Panc1 (cell line): ENCODE measurements at regions not wholly inside any gene's neighbourhood (a gene's known extent, or its start where the extent isn't known, plus 50 kb on each side); places are given as distances from the start of the nearest gene placed in this dataset.

Experiments
- ATAC-seq: fragments of 200-7000 bp; cut with Tn5 transposase; 2 replicates; pipeline ENCODE4 v1.9.1; 2020; ENCODE audit warnings: mild to moderate bottlenecking, moderate library complexity
- BruUV-seq: library from RNA; stranded (reverse); fragments of 400-500 nt; replicated peaks from 2 replicates; lab custom pipeline; 2021; lab: Mats Ljungman, UMichigan
- CTCF ChIA-PET: fragments of 300-600 bp; sonication (Branson Sonifier 250); formaldehyde crosslinking; loops from one replicate; lab custom pipeline; 2022; ENCODE audit warnings: antibody characterized with exemption; lab: Charles Lee
- POLR2A ChIA-PET: fragments of 300-600 bp; sonication (Branson Sonifier 250); formaldehyde crosslinking; loops from one replicate; lab custom pipeline; 2022; ENCODE audit warnings: antibody characterized with exemption; lab: Charles Lee
- DNase-seq: peaks from one replicate; pipeline ENCODE4 v3.0.0-alpha.2; 2010; ENCODE audit warnings: low read depth, low spot score
- H3K27ac ChIP-seq: 2 replicates; pipeline ENCODE4 v1.5.1; 2011; ENCODE audit warnings: mild to moderate bottlenecking, low read length, inconsistent platforms
- H3K27me3 ChIP-seq: fragments of 200-500 bp; sonication (Bioruptor generic); 2 replicates; pipeline ENCODE4 v1.6.0; 2014; ENCODE audit warnings: low read length, inconsistent platforms; ENCODE audit not compliant: control insufficient read depth, insufficient read depth
- H3K36me3 ChIP-seq: fragments of 200-500 bp; sonication (Bioruptor generic); 2 replicates; pipeline ENCODE4 v1.5.1; 2014; ENCODE audit warnings: inconsistent platforms, mild to moderate bottlenecking, low read length, moderate library complexity; ENCODE audit not compliant: control insufficient read depth, insufficient read depth
- H3K4me1 ChIP-seq: 2 replicates; pipeline ENCODE4 v1.5.1; 2011; ENCODE audit warnings: inconsistent platforms, mild to moderate bottlenecking, low read length, moderate library complexity; ENCODE audit not compliant: control insufficient read depth, insufficient read depth
- H3K4me3 ChIP-seq, 2 experiments: 2 replicates each; pipeline ENCODE4 v1.5.1; 2011 to 2012; ENCODE audit warnings: low read depth in 2 of 2, low read length in 2 of 2, mild to moderate bottlenecking in 2 of 2, inconsistent platforms in 1 of 2, moderate library complexity in 1 of 2
- H3K9me3 ChIP-seq: fragments of 200-500 bp; sonication (Bioruptor generic); 2 replicates; pipeline ENCODE4 v1.5.1; 2014; ENCODE audit warnings: low read depth, mild to moderate bottlenecking, inconsistent platforms, low read length, moderate library complexity; ENCODE audit not compliant: control insufficient read depth, insufficient read depth
- CTCF ChIP-seq: fragments of 450-650 bp; IDR thresholded peaks from 2 replicates; pipeline ENCODE4 v1.5.1; 2017; ENCODE audit warnings: mild to moderate bottlenecking
- POLR2AphosphoS5 ChIP-seq: IDR thresholded peaks from 2 replicates; pipeline ENCODE4 v1.6.1; 2012; ENCODE audit warnings: mild to moderate bottlenecking, low read depth, low read length, moderate library complexity
- REST ChIP-seq, 2 experiments: IDR thresholded peaks; 2 replicates each; pipeline ENCODE4 v1.6.1; 2011 to 2012; ENCODE audit warnings: low read depth in 2 of 2, control low read depth in 1 of 2, low read length in 1 of 2, mild to moderate bottlenecking in 1 of 2, moderate library complexity in 1 of 2; ENCODE audit not compliant: insufficient read depth in 1 of 2
- SIN3A ChIP-seq: IDR thresholded peaks from 2 replicates; pipeline ENCODE4 v1.6.1; 2012; ENCODE audit warnings: low read depth, mild to moderate bottlenecking, low read length, moderate library complexity, borderline replicate concordance; ENCODE audit not compliant: insufficient read depth
- TCF7L2 ChIP-seq: IDR thresholded peaks from 2 replicates; pipeline ENCODE4 v1.6.1; 2011; ENCODE audit warnings: mild to moderate bottlenecking, low read depth, low read length, inconsistent platforms
- in situ Hi-C: cut with HindIII; loops from 2 replicates; pipeline ENCODE4 v1.10.0; 2016; ENCODE audit warnings: low sequenced_read_pairs, low pct_unique_long_range_greater_than_20kb
- intact Hi-C: fragments of 100-400 bp; cut with micrococcal nuclease; formaldehyde crosslinking; loops from one replicate; pipeline ENCODE4 v1.10.0; 2022; ENCODE audit not compliant: unreplicated experiment

- in situ Hi-C loops = no loop called here
- TF ChIP-seq CTCF (no peak), SIN3A (no peak), TCF7L2 (no peak), REST (IDR thresholded peaks at IDR 0.05; ENCODE audit: insufficient read depth in 1 of 2, low read depth in 2 of 2, low read length in 1 of 2) (no peak), POLR2AphosphoS5 (no peak)
- intact Hi-C loops = no loop called here
- H3K9me3 ChIP-seq = no peaks in the 10 kb centered on the region
- DNase-seq = no peak
- H3K27ac ChIP-seq = no peak overlapping the region
- BruUV-seq = no TSS peak
- no peaks in the 10 kb centered on the region for H3K27me3 ChIP-seq
- H3K36me3 ChIP-seq = no peaks in the 10 kb centered on the region
- H3K4me3 ChIP-seq = no peak overlapping the region
- ChIA-PET CTCF (no interaction called here), POLR2A (no interaction called here)
- no peaks in the 10 kb centered on the region for H3K4me1 ChIP-seq
- ATAC-seq = no peak
Observed at GRCh38 chr14:97948841-97949240, 1151.7 kb downstream of the VRK1 start.

GRCh38 chr14:97956581-97957340 lies 1159.6 kb downstream of the VRK1 start:
- H3K27ac ChIP-seq = no peak overlapping the region
- DNase-seq (no peak), ATAC-seq (no peak)
- H3K27me3 ChIP-seq = no peaks in the 10 kb centered on the region
- TF ChIP-seq REST (IDR thresholded peaks at IDR 0.05; ENCODE audit: insufficient read depth in 1 of 2, low read depth in 2 of 2, low read length in 1 of 2) (no peak), TCF7L2 (no peak), CTCF (no peak), SIN3A (no peak), POLR2AphosphoS5 (no peak)
- CTCF ChIA-PET = interaction anchor here (0.7 kb wide), 1 partner anchor 1310 kb away, joined by 8 read pairs; no protein-coding TSS in a partner anchor
- BruUV-seq = no TSS peak
- in situ Hi-C loops = no loop called here
- no peaks in the 10 kb centered on the region for H3K36me3 ChIP-seq
- intact Hi-C loops = no loop called here
- H3K4me1 ChIP-seq = no peaks in the 10 kb centered on the region
- no peak overlapping the region for H3K4me3 ChIP-seq
- POLR2A ChIA-PET = no interaction called here
- no peaks in the 10 kb centered on the region for H3K9me3 ChIP-seq
